GM19023 (cell line): ENCODE measurements at regions not wholly inside any gene's neighbourhood (a gene's known extent, or its start where the extent isn't known, plus 50 kb on each side); places are given as distances from the start of the nearest gene placed in this dataset.

Experiments used
- ATAC-seq: cut with Tn5 transposase; IDR thresholded peaks from one replicate; pipeline ENCODE4 v1.9.1; 2021; ENCODE audit warnings: mild to moderate bottlenecking, moderate library complexity; ENCODE audit not compliant: unreplicated experiment

DNA sequence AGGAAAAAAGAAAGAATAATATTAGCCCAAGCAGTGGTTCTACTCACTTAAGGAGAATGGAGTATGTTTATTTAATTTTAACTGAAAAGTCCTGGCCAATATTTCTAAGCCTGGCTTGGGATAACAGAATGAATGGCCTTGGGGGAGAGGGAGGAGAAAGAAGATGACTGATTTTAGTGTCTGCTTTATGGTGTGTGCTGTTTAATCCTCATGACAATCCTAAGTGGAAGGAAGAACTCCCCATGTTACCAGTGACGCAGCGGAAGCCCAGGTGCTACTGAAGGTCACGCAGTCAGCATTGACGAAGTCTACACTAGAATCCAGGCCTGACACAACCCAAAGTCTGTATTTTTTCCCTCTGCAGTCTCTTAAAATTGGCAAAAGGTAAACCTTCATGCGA lies 50.5 kb downstream of the PALM2AKAP2 start:
- ATAC-seq, result no peak

DNA sequence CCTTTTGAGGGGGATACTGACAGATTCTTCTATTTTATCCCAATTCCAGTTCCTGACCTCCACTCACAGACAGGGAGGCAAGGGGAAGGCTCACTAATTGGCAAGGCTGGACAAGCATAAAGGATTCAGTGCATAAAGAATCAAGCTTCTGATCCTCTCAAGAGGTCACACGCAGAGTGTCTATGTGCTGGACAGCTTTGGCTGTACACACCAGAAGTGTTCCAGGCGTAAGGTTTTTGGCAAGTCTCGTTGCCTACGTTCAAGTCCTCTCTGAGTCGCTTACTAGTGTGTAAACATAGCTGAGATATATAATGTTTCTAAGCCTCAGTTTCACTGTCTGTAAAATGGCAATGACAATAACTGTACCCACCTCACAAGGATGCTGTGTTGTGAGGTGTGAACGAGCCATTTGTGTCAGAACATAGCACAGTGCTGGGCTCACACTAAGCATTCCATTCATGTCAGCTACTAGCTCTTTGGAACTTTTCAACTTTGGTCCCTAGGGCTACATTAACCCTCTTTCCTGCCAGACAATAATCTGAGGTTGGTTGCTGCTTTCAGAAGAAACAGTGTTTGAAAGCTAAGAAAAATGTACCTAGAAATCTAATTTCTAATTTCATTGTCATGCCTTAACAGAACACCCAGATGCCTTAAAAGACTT lies 52.1 kb downstream of the PALM2AKAP2 start:
- ATAC-seq, result no peak

DNA sequence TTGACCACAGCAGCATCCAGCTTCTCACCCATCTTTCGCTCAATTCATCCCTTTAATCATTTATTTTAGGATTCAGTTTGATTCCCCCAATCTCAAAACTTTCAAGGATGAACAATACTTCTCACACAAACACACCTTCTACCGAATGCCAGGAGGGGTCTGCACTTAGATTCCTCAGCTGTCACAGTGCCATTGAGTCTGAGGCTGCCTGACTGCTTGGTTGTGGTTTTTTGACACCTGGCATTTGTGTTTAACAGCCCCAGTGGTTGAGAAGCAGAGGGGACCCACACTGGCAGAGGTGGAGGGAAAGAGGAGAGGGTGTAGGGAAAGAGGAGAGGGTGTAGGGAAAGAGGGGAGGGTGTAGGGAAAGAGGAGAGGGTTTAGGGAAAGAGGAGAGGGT lies 54.9 kb downstream of the PALM2AKAP2 start:
- ATAC-seq, result no peak

DNA sequence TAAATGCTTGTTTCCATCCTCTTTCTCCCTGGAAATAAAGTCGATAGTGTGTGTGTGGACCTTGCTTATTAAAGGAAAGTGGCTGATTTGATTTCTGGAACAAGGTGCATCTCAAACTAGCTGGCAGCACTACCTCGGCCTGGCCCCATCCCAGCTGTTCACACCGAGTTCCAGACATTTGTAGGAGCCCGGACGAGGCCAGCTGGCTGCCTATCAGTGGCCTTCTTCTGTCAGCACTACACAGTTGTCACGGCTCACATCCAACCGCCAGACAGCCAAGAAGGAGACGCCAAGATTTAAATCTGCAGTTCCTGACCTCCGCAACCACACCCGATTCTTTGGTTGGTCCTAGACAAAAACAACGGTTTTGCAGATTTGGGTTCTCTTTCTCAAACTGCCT lies 63.6 kb downstream of the PALM2AKAP2 start:
- no peak for ATAC-seq

DNA sequence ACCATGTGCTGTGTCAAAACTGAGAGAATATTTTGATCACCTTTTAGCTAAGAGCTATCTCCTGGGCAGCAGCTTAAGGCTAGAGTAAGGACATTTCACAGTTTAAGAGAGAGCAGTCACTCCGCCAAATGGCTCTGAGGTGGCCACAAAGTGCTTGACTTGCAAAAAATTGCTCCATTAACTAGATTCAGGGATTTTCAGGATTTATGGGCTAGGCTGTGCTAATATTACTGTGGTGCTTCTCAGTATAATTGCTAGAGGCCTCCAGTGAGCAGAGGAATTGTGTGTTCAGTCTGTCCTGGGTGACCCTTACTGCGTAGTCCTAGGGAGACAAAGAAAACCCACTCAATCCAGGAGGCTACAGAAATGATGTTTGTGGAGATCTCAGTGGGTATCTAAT lies 65.2 kb downstream of the PALM2AKAP2 start:
- ATAC-seq, result no peak

DNA sequence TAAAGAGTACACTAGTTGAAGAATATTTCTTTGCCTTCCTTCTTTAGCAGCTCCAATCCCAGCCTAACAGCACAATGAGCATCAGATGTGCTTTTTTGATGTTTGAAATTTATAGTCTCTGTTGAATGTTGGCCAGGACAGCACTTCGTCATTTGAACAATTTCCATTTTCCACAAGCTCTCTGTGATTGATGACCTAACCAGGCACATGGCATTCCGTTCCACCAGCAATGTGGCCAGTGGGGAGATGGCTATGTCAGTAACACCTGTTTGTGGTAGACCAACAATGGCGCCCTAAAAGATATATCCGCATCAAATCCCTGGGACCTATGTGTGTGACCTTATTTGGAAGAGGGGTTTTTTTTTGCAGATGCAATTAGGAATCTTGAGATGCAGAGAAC lies 66.8 kb downstream of the PALM2AKAP2 start:
- ATAC-seq, result no peak

DNA sequence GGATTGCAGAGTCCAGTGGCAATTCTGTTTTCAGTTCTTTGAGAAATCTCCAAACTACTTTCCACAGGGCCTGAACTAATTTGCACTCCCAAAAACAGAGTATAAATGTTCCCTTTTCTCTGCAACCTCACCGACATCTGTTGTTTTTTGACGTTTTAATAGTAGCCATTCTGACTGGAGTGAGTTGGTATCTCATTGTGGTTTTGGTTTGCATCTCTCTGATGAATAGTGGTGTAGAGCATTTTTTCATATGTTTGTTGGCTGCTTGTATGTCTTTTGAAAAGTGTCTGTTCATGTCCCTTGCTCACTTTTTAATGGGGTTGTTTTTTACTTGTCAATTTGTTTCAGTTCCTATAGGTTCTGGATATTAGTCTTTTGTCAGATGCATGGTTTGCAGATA lies 72.6 kb downstream of the PALM2AKAP2 start:
- no peak for ATAC-seq

DNA sequence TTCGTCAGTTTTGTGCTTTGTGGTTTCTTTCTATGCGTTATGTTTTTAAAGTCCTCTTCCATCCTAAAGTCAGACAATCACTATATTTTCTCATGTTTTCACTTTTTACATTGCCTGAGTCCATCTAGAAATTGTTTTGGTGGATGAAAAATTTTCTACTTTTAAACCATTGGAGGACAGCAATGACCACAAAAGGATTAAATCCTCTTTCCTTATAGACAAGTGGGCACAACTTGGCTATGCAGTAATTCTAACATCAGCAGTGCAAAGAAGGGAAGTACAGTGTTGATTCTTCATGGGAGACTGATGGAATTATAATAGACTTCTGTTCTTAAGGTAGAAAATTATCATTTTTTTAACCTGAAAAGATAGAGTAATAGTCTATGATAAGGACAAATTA lies 75.5 kb downstream of the PALM2AKAP2 start:
- ATAC-seq, result no peak

DNA sequence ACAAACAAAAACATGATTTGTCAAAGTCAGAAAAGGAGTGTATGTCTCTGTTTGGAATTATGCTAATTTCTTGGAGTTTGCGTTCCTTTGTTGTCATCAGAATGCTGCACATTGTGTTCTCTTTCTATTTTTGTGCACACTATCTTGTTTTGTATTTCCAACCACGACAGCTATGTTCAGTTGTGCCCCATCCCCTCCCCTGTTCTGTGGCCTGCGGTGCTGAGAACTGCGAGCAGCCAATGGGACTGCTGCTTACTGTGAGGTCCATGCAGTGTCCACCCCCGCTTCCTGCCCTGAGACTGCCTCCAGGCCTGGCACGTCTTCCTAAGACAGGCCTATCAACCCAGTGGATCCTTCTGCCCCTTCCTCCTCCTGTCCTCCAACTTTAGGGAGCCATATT lies 76.8 kb downstream of the PALM2AKAP2 start:
- no peak for ATAC-seq

DNA sequence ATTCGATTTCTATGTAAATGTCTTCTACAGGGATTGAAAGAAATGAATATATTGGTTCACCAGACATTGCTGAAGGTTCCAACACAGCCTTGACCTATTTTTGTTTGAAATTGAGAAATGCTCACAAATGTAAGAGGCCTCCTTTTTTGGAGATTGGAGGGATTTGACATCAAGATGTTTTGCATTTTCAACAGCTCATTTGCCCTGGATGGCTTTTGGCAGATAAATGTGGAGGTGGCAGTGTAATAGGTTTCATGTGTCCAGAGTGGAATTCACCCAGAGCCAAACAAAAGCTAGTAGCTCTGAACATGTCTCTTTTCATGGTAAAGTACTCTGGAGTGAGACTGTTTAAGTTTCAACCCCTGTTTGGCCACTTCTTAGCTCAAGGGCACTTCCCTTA lies 77.3 kb downstream of the PALM2AKAP2 start:
- ATAC-seq, result no peak

DNA sequence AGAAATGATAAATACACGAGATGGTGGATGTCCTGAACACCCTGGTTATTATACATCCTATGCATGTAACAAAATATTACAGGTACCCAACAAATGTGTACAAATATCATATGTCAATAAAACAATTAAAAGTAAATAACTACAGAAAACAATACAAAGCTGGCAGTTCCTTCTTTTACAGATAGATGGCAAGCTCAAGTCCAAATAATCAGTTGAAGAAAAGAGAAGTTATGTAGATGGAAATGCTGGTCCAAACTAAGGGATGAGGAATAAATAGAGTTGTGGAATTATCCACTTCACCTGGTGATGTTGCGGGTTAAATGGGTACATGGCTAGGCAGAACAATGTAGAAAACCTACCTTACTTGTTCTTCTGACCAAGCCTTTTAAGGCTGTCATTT lies 79.4 kb downstream of the PALM2AKAP2 start:
- ATAC-seq, result no peak

DNA sequence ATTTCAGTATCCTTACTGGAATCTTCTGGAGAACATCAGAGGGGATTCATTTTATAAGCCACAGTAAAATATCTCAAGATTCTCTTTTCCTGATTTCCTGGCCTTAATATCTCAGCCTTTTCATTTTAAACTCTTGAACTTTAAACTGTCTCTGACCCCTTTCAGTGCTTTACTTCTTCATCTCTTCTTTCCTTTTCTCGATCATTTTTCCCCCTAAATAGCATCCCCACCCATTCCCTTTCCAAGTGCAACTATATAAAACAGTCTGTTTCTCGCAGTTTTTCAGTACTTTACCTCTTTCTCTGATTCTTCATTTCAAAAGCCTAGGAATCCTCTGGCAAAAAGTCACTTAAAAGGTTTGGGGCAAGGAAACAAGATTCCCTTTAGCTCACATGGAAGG lies 80.5 kb downstream of the PALM2AKAP2 start:
- no peak for ATAC-seq

DNA sequence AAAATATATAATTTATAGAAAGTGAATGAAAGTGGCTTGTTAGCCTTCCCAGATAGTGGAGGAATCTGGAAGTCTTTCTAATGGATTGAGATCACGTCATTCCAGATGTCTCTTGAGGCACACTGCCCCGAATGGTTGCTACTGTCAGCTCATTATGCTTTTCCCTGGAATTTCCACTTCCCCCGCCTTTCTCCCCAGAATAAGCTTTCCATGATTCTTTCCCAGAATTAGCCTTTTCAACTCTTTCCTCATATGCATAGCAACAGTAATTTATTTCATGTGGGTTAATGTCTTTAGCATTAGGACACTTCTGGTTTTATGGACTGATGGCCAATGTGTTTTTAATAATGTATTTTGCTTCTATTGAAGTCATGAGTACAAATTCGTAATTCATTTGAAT lies 81.5 kb downstream of the PALM2AKAP2 start:
- no peak for ATAC-seq

DNA sequence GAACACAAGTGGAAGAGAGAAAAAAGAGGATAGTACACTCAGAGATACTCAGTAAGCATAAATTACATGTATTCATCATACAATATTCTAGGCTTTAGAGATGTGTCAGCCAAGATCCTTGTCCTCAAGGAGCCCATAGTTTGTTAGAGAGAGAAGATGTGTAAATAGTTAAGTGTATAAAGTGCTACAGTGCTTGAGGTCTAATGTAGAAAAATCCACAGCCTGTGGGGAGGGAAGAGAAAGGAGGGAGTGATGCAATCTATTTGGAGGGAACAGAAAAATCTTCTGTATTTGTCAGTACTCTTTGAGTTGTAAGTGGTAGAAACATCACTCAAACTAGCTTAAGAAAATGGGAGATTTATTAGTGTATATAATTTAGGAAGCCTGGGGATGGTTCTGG lies 81.9 kb downstream of the PALM2AKAP2 start:
- ATAC-seq, result no peak

DNA sequence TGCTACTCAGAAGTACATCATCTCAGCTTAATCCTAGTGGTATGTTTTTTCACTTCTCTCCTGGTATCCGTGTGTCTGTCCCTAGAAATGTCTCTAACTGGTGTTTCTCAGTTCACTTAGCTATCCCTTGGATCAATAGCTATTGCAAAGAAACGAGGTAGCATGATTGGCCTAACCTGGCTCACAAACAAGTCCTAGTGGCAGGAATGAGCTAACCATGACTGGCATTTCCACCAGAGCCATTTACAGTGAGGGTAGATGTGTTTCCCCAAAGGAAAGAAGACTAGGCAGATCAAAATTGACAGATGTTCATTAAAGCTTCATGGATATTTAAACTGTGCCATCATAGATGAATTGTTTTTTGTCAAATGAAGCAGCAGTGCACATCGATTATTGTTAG lies 82.5 kb downstream of the PALM2AKAP2 start:
- no peak for ATAC-seq

DNA sequence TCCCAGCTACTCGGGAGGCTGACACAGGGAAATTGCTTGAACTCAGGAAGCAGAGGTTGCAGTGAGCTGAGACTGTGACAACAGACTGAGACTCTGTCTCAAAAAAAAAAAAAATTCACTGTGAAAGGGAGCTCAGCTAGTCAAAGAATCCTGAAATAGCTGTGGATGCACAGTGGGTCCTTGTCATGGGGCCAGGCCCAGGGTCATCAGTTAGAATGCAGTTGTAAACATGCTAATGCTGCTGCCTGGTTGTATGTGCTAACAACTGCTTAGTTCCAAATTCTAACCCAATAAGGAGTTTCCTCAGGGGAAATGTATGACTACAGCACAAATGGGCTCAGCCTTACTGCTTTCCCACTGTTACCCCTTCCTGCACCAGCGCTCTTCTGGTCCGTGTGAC lies 84.0 kb downstream of the PALM2AKAP2 start:
- no peak for ATAC-seq

DNA sequence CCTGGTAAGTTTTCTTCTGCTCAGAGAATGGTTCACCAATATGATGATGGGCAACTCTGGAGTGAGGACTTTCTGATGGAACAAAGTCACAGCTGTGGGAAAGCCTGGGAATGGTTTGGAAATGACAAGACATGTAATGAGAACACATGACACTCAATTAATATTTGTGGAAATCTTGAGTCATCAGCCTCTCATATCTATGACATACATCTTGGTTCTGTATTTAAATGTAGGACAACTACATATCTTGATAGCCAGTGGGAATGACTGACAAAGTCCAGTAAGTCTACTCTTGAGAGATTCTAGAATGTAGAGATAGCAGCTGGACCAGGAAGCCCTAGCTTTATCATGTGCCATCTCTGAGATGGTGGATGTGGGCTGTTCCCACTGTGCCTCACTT lies 85.5 kb downstream of the PALM2AKAP2 start:
- no peak for ATAC-seq

DNA sequence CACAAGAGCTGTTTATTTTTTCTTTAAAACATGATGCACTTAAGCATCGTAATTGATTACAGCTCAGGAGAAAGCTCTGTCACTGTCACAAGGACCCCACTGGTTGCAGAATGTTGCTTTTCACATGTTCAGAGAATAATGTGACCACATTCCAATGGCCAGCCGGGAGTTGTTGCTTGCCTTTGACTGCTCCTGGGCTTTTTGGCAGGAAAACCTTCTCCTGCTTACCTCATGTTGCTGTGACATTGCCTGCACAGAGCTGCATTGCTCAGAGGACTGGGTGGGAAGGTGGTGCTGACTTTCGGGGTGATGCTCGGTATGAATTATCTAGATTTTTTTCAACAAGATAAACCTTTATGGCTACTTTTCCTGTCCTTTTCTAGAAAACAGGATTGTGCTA lies 88.2 kb downstream of the PALM2AKAP2 start:
- ATAC-seq, result no peak

DNA sequence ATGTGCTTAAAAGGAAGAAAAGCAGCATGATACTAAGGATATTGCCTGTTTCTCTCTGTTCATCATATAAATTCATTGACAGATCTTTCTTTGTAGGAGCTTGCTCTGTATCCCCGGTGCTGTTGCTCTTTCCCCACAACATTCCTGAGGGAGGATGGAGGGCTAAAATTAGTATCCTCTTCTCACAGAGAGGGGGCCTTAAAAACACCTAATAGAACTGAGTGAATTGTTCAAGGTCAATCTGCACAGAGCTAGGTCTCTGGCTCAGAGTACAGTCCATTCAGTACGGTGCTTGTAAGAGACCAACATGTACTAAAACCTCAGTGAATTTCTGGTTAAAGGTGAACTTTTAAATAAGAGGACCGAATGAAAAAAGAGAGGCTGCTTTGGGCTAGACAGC lies 88.7 kb downstream of the PALM2AKAP2 start:
- no peak for ATAC-seq

DNA sequence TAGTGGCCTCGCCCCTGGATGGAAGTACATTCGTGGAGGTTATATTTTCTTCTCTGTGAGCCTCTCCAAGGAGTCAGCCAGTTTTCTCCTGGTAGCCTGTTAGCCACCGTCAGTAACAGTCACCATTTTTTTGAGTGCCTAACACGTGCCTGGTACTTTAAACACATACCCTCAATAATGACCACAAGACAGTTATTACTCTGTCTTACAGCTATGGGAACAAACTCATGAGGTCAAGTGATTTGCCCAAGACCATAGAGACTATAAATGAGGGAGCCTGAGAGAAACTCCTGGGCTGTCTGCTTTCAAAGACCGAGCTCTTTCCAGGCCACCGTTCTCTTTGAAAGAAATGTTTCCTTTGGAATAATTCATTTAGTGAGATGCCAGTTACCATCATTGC lies 90.4 kb downstream of the PALM2AKAP2 start:
- no peak for ATAC-seq

DNA sequence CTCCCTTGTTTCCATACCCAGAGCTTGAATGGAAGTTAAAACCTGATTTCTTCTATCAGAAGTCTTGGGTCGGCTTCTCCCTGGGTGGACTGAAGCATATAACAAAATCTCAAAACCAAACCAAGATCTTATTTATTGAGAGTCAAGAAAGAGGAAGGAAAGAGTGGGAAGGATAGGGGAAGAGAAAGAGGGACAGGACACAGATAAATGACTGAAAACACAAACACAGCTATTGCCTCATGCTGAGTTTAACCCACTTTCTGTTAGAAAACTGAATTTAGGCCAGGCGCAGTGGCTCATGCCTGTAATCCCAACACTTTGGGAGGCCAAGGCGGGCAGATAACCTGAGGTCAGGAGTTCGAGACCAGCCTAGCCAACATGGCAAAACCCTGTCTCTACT lies 92.9 kb downstream of the PALM2AKAP2 start:
- ATAC-seq, result no peak

DNA sequence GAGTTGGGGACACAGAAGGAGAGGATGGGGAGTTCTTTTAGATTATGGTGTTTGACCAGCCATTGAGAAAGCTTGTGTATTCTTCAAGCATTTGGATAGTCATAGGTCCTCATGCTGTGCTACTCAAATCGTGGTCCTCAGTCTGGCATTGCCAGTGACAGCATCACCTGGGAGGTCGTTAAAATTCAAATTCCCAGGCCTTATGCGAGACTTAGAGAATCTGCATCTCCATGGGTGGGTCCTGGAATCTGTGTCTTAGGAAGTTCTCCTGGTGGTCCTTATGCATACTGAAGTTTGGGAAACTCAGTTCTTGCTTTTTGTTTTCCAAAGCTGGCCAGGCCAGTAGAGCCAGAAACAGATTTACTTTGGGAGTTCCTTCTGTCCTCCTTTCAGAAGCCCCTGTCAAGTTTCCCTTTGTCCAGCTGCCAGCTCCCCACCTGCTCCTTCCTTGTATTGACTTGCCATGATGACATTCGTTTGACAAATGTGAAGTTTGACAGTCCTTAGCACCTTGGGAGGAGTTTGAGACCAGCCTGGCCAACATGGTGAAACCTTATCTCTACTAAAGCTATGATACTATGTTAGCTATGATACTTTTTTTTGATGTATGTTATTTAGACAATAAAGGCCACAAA lies 95.6 kb downstream of the PALM2AKAP2 start:
- no peak for ATAC-seq
